Calu3 (cell line): ENCODE measurements at regions not wholly inside any gene's neighbourhood (a gene's known extent, or its start where the extent isn't known, plus 50 kb on each side); places are given as distances from the start of the nearest gene placed in this dataset.

Experiments used
- BruUV-seq: library from RNA; stranded (reverse); fragments of 400-500 nt; replicated peaks from 2 replicates; lab custom pipeline; 2021; lab: Mats Ljungman, UMichigan
- CTCF ChIA-PET: fragments of 300-600 bp; sonication (Branson Sonifier 250); formaldehyde crosslinking; loops from one replicate; lab custom pipeline; 2022; ENCODE audit warnings: antibody characterized with exemption; lab: Charles Lee
- DNase-seq: peaks from one replicate; pipeline ENCODE4 v3.0.0; 2022
- H3K27ac Mint-ChIP-seq: one replicate; pipeline ENCODE4 v1.8.0; 2022; ENCODE audit warnings: mixed read lengths; ENCODE audit not compliant: unreplicated experiment
- H3K27me3 Mint-ChIP-seq: one replicate; pipeline ENCODE4 v1.8.0; 2022; ENCODE audit warnings: mixed read lengths; ENCODE audit not compliant: unreplicated experiment
- H3K36me3 Mint-ChIP-seq: one replicate; pipeline ENCODE4 v1.8.0; 2022; ENCODE audit warnings: mild to moderate bottlenecking, moderate library complexity, mixed read lengths; ENCODE audit not compliant: insufficient read depth, unreplicated experiment
- H3K4me1 Mint-ChIP-seq: one replicate; pipeline ENCODE4 v1.8.0; 2022; ENCODE audit warnings: mild to moderate bottlenecking, low read depth, mixed read lengths; ENCODE audit not compliant: unreplicated experiment
- H3K4me3 Mint-ChIP-seq: one replicate; pipeline ENCODE4 v1.8.0; 2022; ENCODE audit warnings: mild to moderate bottlenecking, low read depth, moderate library complexity, mixed read lengths; ENCODE audit not compliant: unreplicated experiment
- H3K9me3 Mint-ChIP-seq: one replicate; pipeline ENCODE4 v1.8.0; 2022; ENCODE audit warnings: low read depth, mixed read lengths; ENCODE audit not compliant: unreplicated experiment
- intact Hi-C: fragments of 100-400 bp; cut with micrococcal nuclease; formaldehyde crosslinking; loops from one replicate; pipeline ENCODE4 v1.10.0; 2022; ENCODE audit not compliant: unreplicated experiment
- TF ChIP-seq, protein P1 (sequence below): fragments of 200-600 bp; IDR thresholded peaks from one replicate; pipeline ENCODE4 v1.8.0; 2022; ENCODE audit warnings: antibody characterized with exemption; ENCODE audit not compliant: unreplicated experiment

- Mint-ChIP-seq H3K36me3 (no peaks in the 10 kb centered on the region), H3K4me3 (no peak overlapping the region), H3K9me3 (peaks cover 12% of the 10 kb centered on the region), H3K4me1 (no peaks in the 10 kb centered on the region), H3K27ac (no peak overlapping the region), H3K27me3 (no peaks in the 10 kb centered on the region)
- CTCF ChIA-PET = no interaction called here
- no peak for DNase-seq
- TF ChIP-seq, protein P1, sequence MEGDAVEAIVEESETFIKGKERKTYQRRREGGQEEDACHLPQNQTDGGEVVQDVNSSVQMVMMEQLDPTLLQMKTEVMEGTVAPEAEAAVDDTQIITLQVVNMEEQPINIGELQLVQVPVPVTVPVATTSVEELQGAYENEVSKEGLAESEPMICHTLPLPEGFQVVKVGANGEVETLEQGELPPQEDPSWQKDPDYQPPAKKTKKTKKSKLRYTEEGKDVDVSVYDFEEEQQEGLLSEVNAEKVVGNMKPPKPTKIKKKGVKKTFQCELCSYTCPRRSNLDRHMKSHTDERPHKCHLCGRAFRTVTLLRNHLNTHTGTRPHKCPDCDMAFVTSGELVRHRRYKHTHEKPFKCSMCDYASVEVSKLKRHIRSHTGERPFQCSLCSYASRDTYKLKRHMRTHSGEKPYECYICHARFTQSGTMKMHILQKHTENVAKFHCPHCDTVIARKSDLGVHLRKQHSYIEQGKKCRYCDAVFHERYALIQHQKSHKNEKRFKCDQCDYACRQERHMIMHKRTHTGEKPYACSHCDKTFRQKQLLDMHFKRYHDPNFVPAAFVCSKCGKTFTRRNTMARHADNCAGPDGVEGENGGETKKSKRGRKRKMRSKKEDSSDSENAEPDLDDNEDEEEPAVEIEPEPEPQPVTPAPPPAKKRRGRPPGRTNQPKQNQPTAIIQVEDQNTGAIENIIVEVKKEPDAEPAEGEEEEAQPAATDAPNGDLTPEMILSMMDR = no peak
- intact Hi-C loops = no loop called here
- no TSS peak for BruUV-seq
These were observed 288.3 kb upstream of the MKI67 start for GRCh38 chr10:128414568-128414967.

DNA sequence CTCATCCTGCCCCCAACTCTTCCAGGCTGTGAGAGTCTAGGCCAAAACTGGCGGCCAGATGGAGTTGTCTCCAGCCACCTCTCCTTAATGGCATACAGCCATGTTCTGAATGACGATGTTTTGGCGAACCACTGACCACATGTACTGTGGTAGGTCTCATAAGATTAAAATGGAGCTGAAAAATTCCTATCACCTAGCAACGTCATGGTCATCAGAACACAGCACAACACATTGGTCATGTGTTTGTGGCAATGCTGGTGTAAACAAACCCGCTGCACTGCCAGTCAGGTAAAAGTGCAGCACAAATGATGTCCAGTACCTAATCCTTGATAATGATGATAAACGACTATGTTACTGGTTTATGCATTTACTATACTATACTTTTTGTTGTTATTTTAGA is 290.0 kb upstream of the MKI67 start:
- Mint-ChIP-seq H3K4me1 (no peaks in the 10 kb centered on the region), H3K27me3 (no peaks in the 10 kb centered on the region), H3K4me3 (no peak overlapping the region), H3K27ac (no peak overlapping the region), H3K36me3 (no peaks in the 10 kb centered on the region), H3K9me3 (peaks cover 15% of the 10 kb centered on the region)
- no TSS peak for BruUV-seq
- intact Hi-C loops = no loop called here
- no peak for DNase-seq
- TF ChIP-seq, protein P1 = no peak
- CTCF ChIA-PET = no interaction called here

GRCh38 chr10:128417826-128418225 is 291.6 kb upstream of the MKI67 start:
- CTCF ChIA-PET = no interaction called here
- no peak for DNase-seq
- no peaks in the 10 kb centered on the region for H3K27me3 Mint-ChIP-seq
- H3K4me3 Mint-ChIP-seq = no peak overlapping the region
- peaks cover 16% of the 10 kb centered on the region for H3K9me3 Mint-ChIP-seq
- no peak overlapping the region for H3K27ac Mint-ChIP-seq
- H3K4me1 Mint-ChIP-seq = no peaks in the 10 kb centered on the region
- TF ChIP-seq, protein P1 = no peak
- H3K36me3 Mint-ChIP-seq = no peaks in the 10 kb centered on the region
- BruUV-seq = no TSS peak
- intact Hi-C loops = no loop called here

DNA sequence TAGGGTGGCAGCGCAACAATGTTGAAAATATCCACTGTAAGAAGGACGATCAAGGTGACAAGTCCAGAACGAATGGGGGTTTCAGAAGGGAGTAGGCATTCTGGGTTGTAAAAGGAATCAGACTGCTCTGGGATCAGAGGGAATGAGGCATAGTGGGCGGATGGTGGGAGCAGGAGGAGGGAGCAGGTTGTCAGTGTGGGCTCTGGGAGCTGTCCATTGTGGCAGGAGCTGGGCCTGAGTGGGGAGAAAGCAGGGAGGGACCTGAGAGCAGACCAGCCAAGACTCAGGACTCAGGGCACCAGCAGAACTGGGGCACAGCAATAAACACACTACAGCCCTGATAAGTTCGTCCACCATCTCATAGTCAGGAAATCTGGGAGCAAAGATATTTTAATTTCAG is 292.6 kb upstream of the MKI67 start:
- H3K36me3 Mint-ChIP-seq = no peaks in the 10 kb centered on the region
- H3K9me3 Mint-ChIP-seq = peaks cover 10% of the 10 kb centered on the region
- no peaks in the 10 kb centered on the region for H3K27me3 Mint-ChIP-seq
- TF ChIP-seq, protein P1 = no peak
- no peak overlapping the region for H3K4me3 Mint-ChIP-seq
- CTCF ChIA-PET = no interaction called here
- no peak for DNase-seq
- intact Hi-C loops = no loop called here
- H3K4me1 Mint-ChIP-seq = no peaks in the 10 kb centered on the region
- H3K27ac Mint-ChIP-seq = no peak overlapping the region
- BruUV-seq = no TSS peak
